ENCODE measurements at regions not wholly inside any gene's neighbourhood (a gene's known extent, or its start where the extent isn't known, plus 50 kb on each side); places are given as distances from the start of the nearest gene placed in this dataset.
"Not testable (repeated sequence)": the region's sequence is repeated elsewhere in the genome, so short reads cannot be mapped to it uniquely, and the experiment has no call there.

- no peaks in the 10 kb centered on the region for H3K27me3 ChIP-seq
- peak in 1 of 2 donors; percentile 92 for DNase-seq (ENCODE audit: low read depth in 1 of 2, low spot score in 1 of 2)
- H3K36me3 ChIP-seq, result no peaks in the 10 kb centered on the region
- no peak for TF ChIP-seq CTCF (IDR thresholded peaks at IDR 0.05; ENCODE audit: low read depth, low read length)
- peaks cover 6% of the 10 kb centered on the region for H3K4me1 ChIP-seq (ENCODE audit: low read depth)
- no peak overlapping the region for H3K27ac ChIP-seq
- H3K9me3 ChIP-seq (ENCODE audit: low read depth), result no peaks in the 10 kb centered on the region
- no peak overlapping the region for H3K4me3 ChIP-seq
Measured at GRCh38 chr11:122197066-122197987, 81.3 kb upstream of the BLID start.

- Histone ChIP-seq H3K27me3 (no peaks in the 10 kb centered on the region), H3K9me3 (ENCODE audit: low read depth) (no peaks in the 10 kb centered on the region), H3K36me3 (no peaks in the 10 kb centered on the region), H3K4me3 (no peak overlapping the region), H3K4me1 (ENCODE audit: low read depth) (peaks cover 6% of the 10 kb centered on the region), H3K27ac (no peak overlapping the region)
- TF ChIP-seq CTCF (IDR thresholded peaks at IDR 0.05; ENCODE audit: low read depth, low read length), result no peak
- DNase-seq (ENCODE audit: low read depth in 1 of 2, low spot score in 1 of 2), result no peak
Measured at GRCh38 chr11:122195790-122196189, 79.8 kb upstream of the BLID start.

- H3K4me1 ChIP-seq (ENCODE audit: low read depth), result not testable (repeated sequence)
Measured at GRCh38 chr11:122193881-122194480, 78.0 kb upstream of the BLID start.

DNA sequence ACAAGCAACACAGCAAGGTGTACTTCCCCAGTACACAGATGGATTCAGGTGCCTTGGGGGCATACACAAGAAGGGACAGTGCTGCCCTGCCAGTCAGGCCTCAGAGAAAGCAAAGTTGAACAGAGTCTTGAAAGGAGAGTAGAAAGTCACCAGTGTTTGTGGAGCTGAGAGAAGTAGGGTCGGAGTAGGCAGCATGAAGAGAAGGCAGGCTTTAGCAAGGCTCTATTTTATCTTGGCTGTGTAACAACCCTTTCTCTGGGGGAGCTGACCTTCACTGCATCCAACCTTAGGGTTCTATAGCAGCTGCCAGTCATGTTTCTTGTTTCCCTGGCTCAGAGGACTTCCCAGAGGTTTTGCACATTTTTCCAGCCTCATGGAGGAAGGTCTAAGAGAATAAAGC is 77.4 kb upstream of the BLID start:
- peaks cover 6% of the 10 kb centered on the region for H3K4me1 ChIP-seq (ENCODE audit: low read depth)
- H3K36me3 ChIP-seq, result no peaks in the 10 kb centered on the region
- no peak for TF ChIP-seq CTCF (IDR thresholded peaks at IDR 0.05; ENCODE audit: low read depth, low read length)
- no peak overlapping the region for H3K4me3 ChIP-seq
- no peak for DNase-seq (ENCODE audit: low read depth in 1 of 2, low spot score in 1 of 2)
- H3K27me3 ChIP-seq, result no peaks in the 10 kb centered on the region
- no peaks in the 10 kb centered on the region for H3K9me3 ChIP-seq (ENCODE audit: low read depth)
- H3K27ac ChIP-seq, result no peak overlapping the region

More at GRCh38 chr11:122193881-122194480, 78.0 kb upstream of the BLID start:
- not testable (repeated sequence) for H3K4me3 ChIP-seq; DNase-seq (ENCODE audit: low read depth in 1 of 2, low spot score in 1 of 2); H3K27me3 ChIP-seq; H3K36me3 ChIP-seq; H3K27ac ChIP-seq; H3K9me3 ChIP-seq (ENCODE audit: low read depth)

- no peak overlapping the region for H3K27ac ChIP-seq
- peaks cover 6% of the 10 kb centered on the region for H3K4me1 ChIP-seq (ENCODE audit: low read depth)
- TF ChIP-seq CTCF (IDR thresholded peaks at IDR 0.05; ENCODE audit: low read depth, low read length), result no peak
- peak in 1 of 2 donors; percentile 58 for DNase-seq (ENCODE audit: low read depth in 1 of 2, low spot score in 1 of 2)
- no peaks in the 10 kb centered on the region for H3K9me3 ChIP-seq (ENCODE audit: low read depth)
- no peaks in the 10 kb centered on the region for H3K36me3 ChIP-seq
- no peaks in the 10 kb centered on the region for H3K27me3 ChIP-seq
- no peak overlapping the region for H3K4me3 ChIP-seq
Measured at GRCh38 chr11:122192634-122193255, 76.7 kb upstream of the BLID start.

DNA sequence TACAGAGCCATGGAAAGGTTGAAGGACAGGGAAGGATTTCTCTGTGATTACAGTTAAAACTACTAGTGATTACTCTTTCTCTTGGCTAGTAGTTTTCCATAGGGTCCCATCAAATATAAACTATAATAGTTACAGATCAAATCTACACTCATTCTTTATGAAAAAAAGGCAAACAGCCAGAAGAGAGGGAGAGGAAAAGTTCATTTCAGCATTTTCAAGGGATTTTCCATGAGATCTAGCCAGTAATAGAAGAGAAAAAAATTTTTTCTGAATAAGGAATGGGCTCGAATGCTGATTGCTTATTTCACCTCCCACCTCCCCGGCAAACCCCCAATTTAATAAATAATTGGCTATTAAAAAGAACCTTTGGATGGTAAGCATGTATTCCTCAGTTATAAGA is 74.8 kb upstream of the BLID start:
- no peak overlapping the region for H3K27ac ChIP-seq
- no peaks in the 10 kb centered on the region for H3K36me3 ChIP-seq
- H3K9me3 ChIP-seq (ENCODE audit: low read depth), result no peaks in the 10 kb centered on the region
- H3K4me3 ChIP-seq, result no peak overlapping the region
- DNase-seq (ENCODE audit: low read depth in 1 of 2, low spot score in 1 of 2), result no peak
- H3K4me1 ChIP-seq (ENCODE audit: low read depth), result peaks cover 6% of the 10 kb centered on the region
- no peak for TF ChIP-seq CTCF (IDR thresholded peaks at IDR 0.05; ENCODE audit: low read depth, low read length)
- no peaks in the 10 kb centered on the region for H3K27me3 ChIP-seq

Data from cardiac muscle cell (in vitro differentiated cells and primary cell).